ENCODE measurements at regions not wholly inside any gene's neighbourhood (a gene's known extent, or its start where the extent isn't known, plus 50 kb on each side); places are given as distances from the start of the nearest gene placed in this dataset.

GRCh38 chr13:87058786-87059329 is 612.3 kb upstream of the SLITRK5 start:
- no peak for DNase-seq (ENCODE audit: extremely low read depth, low read depth)

- DNase-seq (ENCODE audit: extremely low read depth, low read depth) = no peak
These were observed 592.0 kb upstream of the SLITRK5 start for GRCh38 chr13:87078947-87079795.

DNA sequence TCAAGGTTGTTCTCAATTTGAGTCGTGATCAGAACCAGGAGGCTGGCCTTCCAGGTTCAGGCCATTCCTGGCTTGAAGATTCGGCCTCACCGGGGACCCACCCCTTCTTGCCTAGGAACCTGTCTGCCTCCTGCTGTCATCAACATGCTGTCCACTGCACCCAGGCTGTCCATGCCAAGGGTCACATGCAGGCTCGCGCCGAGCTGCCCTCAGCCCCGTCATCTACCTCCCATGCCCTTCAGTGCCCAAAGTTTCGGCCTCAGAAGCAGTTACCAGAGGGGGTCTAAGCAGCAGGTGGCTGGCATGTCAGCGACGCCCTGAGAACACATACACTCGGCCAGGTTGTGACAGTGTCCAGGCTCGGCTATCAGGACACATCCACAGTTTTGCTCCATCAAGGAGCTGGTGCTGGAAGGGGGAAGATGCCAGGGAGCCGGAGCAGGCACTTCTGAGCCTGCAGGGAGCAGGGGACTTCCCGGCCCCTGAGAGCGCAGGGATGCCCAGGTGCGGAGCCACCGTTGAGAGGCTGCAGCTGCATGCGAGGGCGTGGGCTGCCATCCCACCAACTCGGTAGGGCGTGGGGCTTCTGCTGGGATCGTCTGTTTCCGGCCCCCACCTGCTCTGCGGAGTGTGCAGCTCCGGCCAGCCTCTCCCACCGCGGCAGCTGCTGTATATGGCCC is 590.9 kb upstream of the SLITRK5 start:
- DNase-seq (ENCODE audit: extremely low read depth, low read depth) = no peak

DNA sequence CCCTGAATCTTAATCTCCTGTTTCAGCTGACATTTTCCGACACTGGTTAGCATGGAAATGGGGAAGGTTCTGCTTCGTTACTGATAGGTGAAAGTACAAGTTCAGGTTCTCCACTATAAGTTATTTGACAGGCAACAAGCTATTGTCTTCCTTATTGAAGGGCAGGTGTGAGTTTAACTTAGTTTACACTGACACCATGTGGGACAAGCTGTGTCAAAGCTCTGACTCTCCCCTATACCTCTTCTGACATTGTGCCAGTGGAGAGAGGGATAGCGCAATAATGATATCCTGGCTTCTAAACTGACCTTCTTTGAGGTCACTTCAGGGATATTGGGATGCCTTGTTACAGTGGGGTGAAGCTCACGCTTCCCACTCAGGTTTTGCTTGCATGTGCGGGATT is 587.0 kb upstream of the SLITRK5 start:
- DNase-seq (ENCODE audit: extremely low read depth, low read depth) = no peak

- no peak for DNase-seq (ENCODE audit: extremely low read depth, low read depth)
These were observed 583.4 kb upstream of the SLITRK5 start for GRCh38 chr13:87087741-87088140.

- no peak for DNase-seq (ENCODE audit: extremely low read depth, low read depth)
These were observed 581.8 kb upstream of the SLITRK5 start for GRCh38 chr13:87089391-87089790.

DNA sequence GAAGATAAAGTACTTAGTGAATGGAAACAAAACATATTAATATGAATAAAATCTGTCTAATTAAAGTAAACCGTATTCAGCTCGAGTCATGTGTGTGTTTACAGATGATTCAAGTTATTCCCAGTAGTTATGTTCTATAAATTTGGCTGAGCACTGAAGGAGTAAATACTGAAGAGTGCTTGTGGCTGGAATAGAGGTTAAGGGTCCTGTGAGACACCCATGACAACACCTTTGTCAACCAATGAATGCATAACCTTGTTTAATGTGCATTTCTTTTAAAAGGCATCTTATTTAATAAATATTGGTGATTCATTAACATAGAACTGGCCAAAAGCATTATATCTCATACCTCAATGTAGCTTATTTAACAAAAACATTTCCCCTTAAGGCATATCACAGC is 577.8 kb upstream of the SLITRK5 start:
- DNase-seq (ENCODE audit: extremely low read depth, low read depth) = no peak

DNA sequence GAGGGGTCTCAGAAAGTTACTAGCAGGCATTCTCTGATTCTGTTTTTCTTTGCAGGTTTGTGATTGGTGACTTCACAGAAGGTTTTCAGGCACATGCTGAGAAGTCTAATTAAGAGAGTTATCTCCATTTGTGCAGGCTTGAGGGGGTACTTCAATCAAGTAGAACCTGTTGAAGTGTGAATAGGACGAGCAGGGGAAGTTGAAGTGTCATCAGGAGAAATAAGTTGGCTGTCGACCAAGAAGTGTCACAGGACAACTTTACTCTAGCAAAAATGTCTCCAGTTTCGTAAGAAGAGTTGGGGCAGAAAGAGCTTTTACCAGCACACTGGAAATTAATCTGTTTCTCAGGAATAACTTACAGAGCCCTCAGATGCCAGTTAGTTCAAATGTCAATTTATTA is 576.5 kb upstream of the SLITRK5 start:
- DNase-seq (ENCODE audit: extremely low read depth, low read depth) = no peak

- DNase-seq (ENCODE audit: extremely low read depth, low read depth) = no peak
These were observed 570.7 kb upstream of the SLITRK5 start for GRCh38 chr13:87100431-87100830.

- DNase-seq (ENCODE audit: extremely low read depth, low read depth) = no peak
These were observed 563.5 kb upstream of the SLITRK5 start for GRCh38 chr13:87107651-87108050.

GRCh38 chr13:87120476-87120875 is 550.7 kb upstream of the SLITRK5 start:
- DNase-seq (ENCODE audit: extremely low read depth, low read depth) = no peak

- no peak for DNase-seq (ENCODE audit: extremely low read depth, low read depth)
These were observed 548.6 kb upstream of the SLITRK5 start for GRCh38 chr13:87122551-87122950.

GRCh38 chr13:87123987-87124784 is 547.0 kb upstream of the SLITRK5 start:
- peak; percentile 71 for DNase-seq (ENCODE audit: extremely low read depth, low read depth)

DNA sequence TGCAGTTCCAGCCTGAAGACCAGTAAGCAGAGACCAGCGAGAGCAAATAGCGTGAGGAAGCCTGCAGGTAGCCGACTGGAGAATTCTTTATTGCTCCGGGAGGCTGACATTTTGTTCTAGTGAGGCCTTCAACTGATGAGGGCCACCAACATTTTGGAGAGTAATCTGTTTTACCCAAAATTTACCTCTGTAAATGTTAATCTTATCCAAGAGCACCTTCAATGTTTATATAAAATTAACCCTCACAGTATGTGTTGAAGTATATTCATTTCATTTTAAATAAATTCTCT is 546.4 kb upstream of the SLITRK5 start:
- DNase-seq (ENCODE audit: extremely low read depth, low read depth) = no peak

GRCh38 chr13:87128036-87128435 is 543.1 kb upstream of the SLITRK5 start:
- no peak for DNase-seq (ENCODE audit: extremely low read depth, low read depth)

- DNase-seq (ENCODE audit: extremely low read depth, low read depth) = no peak
These were observed 542.7 kb upstream of the SLITRK5 start for GRCh38 chr13:87128491-87128890.

DNA sequence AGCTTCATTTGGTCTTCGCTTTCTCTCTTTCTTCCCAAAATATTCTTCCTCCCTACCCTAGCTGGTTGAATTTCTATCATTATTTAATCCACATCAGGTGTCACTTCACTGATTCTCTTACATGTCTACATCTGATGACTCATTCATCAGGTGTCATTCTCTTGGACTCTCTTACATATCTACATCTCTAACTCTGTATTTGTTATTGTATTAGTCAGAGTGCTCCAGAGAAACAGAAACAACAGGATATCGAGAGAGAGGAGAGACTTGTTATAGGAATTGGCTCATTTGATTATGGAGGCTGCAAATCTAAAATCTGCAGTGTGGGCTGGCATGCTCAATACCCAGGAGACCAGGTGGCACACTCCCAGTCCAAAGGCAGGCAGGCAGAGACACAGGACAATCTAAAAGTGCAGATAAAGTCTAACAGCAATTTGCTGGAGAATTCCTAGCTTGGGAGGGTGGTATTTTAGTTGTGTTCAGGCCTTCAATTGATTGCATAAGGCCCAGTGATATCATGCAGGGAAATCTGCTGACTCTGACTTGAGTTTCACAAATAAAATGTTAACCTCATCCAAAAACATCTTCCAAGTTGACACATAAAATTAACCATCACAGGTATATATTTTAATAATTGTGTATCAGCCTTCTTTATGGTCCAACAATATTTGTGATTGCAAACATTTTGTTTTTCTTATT is 541.4 kb upstream of the SLITRK5 start:
- DNase-seq (ENCODE audit: extremely low read depth, low read depth) = no peak

DNA sequence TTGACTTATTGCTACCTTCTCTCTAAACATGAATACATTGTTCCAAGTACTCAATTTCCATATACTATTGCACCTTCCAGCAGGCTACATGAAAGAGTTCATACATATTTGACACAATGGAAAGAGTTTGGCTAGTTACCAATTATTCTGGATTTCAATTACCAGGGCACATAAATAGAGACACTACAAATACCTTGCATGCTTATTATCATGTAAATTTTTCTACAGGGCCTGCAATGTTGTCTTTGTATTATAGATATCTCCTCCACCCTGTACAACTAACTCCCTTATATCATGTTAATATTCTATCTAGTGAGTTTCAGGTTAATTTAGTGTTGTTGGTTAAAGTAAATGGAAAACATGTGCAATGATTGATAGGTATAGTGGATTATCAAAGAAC is 540.7 kb upstream of the SLITRK5 start:
- no peak for DNase-seq (ENCODE audit: extremely low read depth, low read depth)

DNA sequence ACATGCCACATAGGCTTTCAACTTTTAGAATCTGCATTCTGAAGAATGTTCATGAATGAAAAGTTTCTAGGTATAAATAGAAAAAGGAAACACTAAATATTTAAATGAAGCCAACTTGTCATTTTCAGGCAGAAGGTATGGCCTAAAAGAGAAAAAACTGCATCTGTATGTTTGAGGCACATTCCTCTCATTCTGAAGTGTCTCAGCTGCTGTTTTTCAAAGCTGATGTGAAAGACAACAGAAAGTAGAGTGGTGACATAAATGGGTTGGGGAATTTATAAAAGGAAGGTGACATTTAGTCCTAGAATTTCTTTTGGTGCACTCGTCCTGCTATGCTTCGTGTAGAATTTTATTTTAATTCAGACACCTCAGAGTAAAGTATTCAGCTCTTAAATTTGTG is 539.6 kb upstream of the SLITRK5 start:
- no peak for DNase-seq (ENCODE audit: extremely low read depth, low read depth)

DNA sequence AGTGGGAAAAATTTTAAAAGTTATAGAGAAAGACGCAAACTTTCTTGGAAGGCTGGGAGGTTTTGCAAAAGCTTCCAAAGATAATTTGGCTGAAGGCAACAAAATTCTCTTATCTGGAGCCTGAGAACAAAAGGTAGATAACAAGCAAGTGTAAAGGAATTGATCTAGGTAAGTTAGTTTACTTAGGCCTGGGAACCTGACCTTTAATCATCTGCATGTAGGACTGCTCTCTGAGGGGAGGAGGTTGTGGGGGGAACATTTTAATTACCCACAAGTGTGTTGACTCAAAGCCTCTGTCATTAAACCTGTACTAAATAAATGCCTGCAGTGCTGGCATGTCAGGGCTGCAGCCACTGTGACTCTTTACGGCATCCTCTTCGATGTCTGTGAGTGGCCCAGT is 532.3 kb upstream of the SLITRK5 start:
- no peak for DNase-seq (ENCODE audit: extremely low read depth, low read depth)

GRCh38 chr13:87147076-87147475 is 524.1 kb upstream of the SLITRK5 start:
- DNase-seq (ENCODE audit: extremely low read depth, low read depth) = no peak

Measured in NCI-H460 (cell line).